CD14-positive monocyte (primary cell): ENCODE measurements at regions not wholly inside any gene's neighbourhood (a gene's known extent, or its start where the extent isn't known, plus 50 kb on each side); places are given as distances from the start of the nearest gene placed in this dataset.

Experiments used
- DNase-seq, 3 donors: peaks; one replicate each; pipeline ENCODE4 v3.0.0-alpha.2; 2011 to 2022
- H2AFZ ChIP-seq: 2 replicates; pipeline ENCODE4 v1.6.0; 2012; ENCODE audit warnings: mild to moderate bottlenecking, low read depth, low read length, inconsistent platforms; ENCODE audit not compliant: insufficient read depth, poor library complexity, severe bottlenecking
- H3K27ac ChIP-seq, 2 donors: 1 replicate in 1 of 2; 2 replicates in 1 of 2; pipeline ENCODE4 v1.5.1; 2012 to 2013; ENCODE audit warnings: low read length in 2 of 2, control low read depth in 1 of 2, inconsistent platforms in 1 of 2, low read depth in 1 of 2, mild to moderate bottlenecking in 1 of 2
- H3K27me3 ChIP-seq, 2 donors: one replicate each; pipeline versions ENCODE4 v1.6.0 to v1.6.1; 2011 to 2013; ENCODE audit warnings: low read length in 2 of 2; ENCODE audit not compliant: control insufficient read depth in 2 of 2, insufficient read depth in 2 of 2
- H3K36me3 ChIP-seq, 2 donors: replicated peaks in 1 of 2; 1 replicate in 1 of 2; 2 replicates in 1 of 2; pipeline versions ENCODE4 v1.5.1 to v1.6.1; 2012 to 2013; ENCODE audit warnings: low read length in 2 of 2, control low read depth in 1 of 2, inconsistent platforms in 1 of 2, mild to moderate bottlenecking in 1 of 2; ENCODE audit not compliant: insufficient read depth in 2 of 2, control insufficient read depth in 1 of 2
- H3K4me1 ChIP-seq, 2 donors: 1 replicate in 1 of 2; 2 replicates in 1 of 2; pipeline versions ENCODE4 v1.5.1 to v1.6.1; 2012 to 2013; ENCODE audit warnings: low read length in 2 of 2, control low read depth in 1 of 2, inconsistent platforms in 1 of 2, mild to moderate bottlenecking in 1 of 2, moderate library complexity in 1 of 2; ENCODE audit not compliant: insufficient read depth in 2 of 2, control insufficient read depth in 1 of 2
- H3K4me2 ChIP-seq: replicated peaks from 2 replicates; pipeline ENCODE3; 2012; ENCODE audit warnings: low read length, moderate library complexity, mild to moderate bottlenecking; ENCODE audit not compliant: poor library complexity, severe bottlenecking; ENCODE audit errors: extremely low read depth
- H3K4me3 ChIP-seq, 3 experiments: fragments of 200-600 bp in 1 of 3; sonication (generic) in 1 of 3; replicated peaks in 1 of 3; 1 replicate in 2 of 3; 2 replicates in 1 of 3; pipeline ENCODE4 v1.5.1; 2011 to 2013; ENCODE audit warnings: low read length in 3 of 3, mild to moderate bottlenecking in 3 of 3, control low read depth in 2 of 3, low read depth in 2 of 3, inconsistent platforms in 1 of 3, moderate library complexity in 1 of 3
- H3K79me2 ChIP-seq: 2 replicates; pipeline ENCODE4 v1.6.0; 2012; ENCODE audit warnings: mild to moderate bottlenecking, control low read depth, inconsistent platforms, low read length, moderate library complexity; ENCODE audit not compliant: insufficient read depth
- H3K9ac ChIP-seq: 2 replicates; pipeline ENCODE4 v1.6.0; 2017; ENCODE audit warnings: low read length, mild to moderate bottlenecking; ENCODE audit not compliant: insufficient read depth, poor library complexity, severe bottlenecking
- H3K9me3 ChIP-seq, 2 donors: replicated peaks in 1 of 2; 1 replicate in 1 of 2; 2 replicates in 1 of 2; pipeline versions ENCODE4 v1.5.1 to v1.6.1; 2012 to 2013; ENCODE audit warnings: low read length in 2 of 2, control low read depth in 1 of 2; ENCODE audit not compliant: control insufficient read depth in 1 of 2, insufficient read depth in 1 of 2
- H4K20me1 ChIP-seq: 2 replicates; pipeline ENCODE4 v1.6.0; 2012; ENCODE audit warnings: mild to moderate bottlenecking, low read length, control low read depth, moderate library complexity; ENCODE audit not compliant: insufficient read depth
- H3K27ac Mint-ChIP-seq, 7 donors: one replicate each; pipeline ENCODE4 v1.8.0; 2020; ENCODE audit warnings: mild to moderate bottlenecking in 7 of 7, mixed read lengths in 7 of 7, moderate library complexity in 6 of 7, inconsistent platforms in 2 of 7
- H3K27me3 Mint-ChIP-seq, 3 donors: one replicate each; pipeline ENCODE4 v1.8.0; 2021 to 2022; ENCODE audit warnings: low read depth in 3 of 3, mild to moderate bottlenecking in 3 of 3, mixed read lengths in 3 of 3, moderate library complexity in 3 of 3, inconsistent platforms in 1 of 3
- H3K36me3 Mint-ChIP-seq, 2 donors: one replicate each; pipeline ENCODE4 v1.8.0; 2020; ENCODE audit warnings: mixed read lengths in 2 of 2, inconsistent platforms in 1 of 2, mild to moderate bottlenecking in 1 of 2
- H3K4me1 Mint-ChIP-seq: one replicate; pipeline ENCODE4 v1.8.0; 2020; ENCODE audit warnings: mild to moderate bottlenecking, mixed read lengths
- H3K4me3 Mint-ChIP-seq, 2 donors: one replicate each; pipeline ENCODE4 v1.8.0; 2020; ENCODE audit warnings: mild to moderate bottlenecking in 2 of 2, mixed read lengths in 2 of 2, moderate library complexity in 1 of 2
- H3K9me3 Mint-ChIP-seq, 7 donors: one replicate each; pipeline ENCODE4 v1.8.0; 2020 to 2022; ENCODE audit warnings: mixed read lengths in 7 of 7, mild to moderate bottlenecking in 6 of 7, moderate library complexity in 6 of 7, inconsistent platforms in 2 of 7
- WGBS: methylation state at CpG from one replicate; pipeline ENCODE4 v1.1.5; 2013; ENCODE audit warnings: missing lambda C conversion rate; ENCODE audit not compliant: insufficient coverage; 5-methylcytosine and 5-hydroxymethylcytosine counted together
- intact Hi-C, 2 donors: fragments of 100-400 bp; cut with micrococcal nuclease; formaldehyde crosslinking; loops; one replicate each; pipeline versions ENCODE4 v1.15.0 to v1.15.1; 2023
- TF ChIP-seq, protein P1 (sequence below): fragments of 200-600 bp; IDR thresholded peaks from one replicate; pipeline ENCODE4 v1.8.0; 2022; ENCODE audit warnings: antibody characterized with exemption, mild to moderate bottlenecking

GRCh38 chr16:6317934-6318333 is 1014.7 kb upstream of the RBFOX1 start:
- Histone ChIP-seq H3K36me3 (no peaks in the 10 kb centered on the region), H3K9ac (no peak overlapping the region), H3K27ac (no peak overlapping the region), H3K4me2 (no peak overlapping the region), H3K79me2 (no peaks in the 10 kb centered on the region), H4K20me1 (no peaks in the 10 kb centered on the region), H3K4me3 (no peak overlapping the region), H3K9me3 (peaks cover 0 to 9% of the 10 kb centered on the region in 2 donors), H3K4me1 (no peaks in the 10 kb centered on the region), H2AFZ (no peak overlapping the region), H3K27me3 (no peaks in the 10 kb centered on the region)
- H3K27ac Mint-ChIP-seq = no peak overlapping the region
- H3K36me3 Mint-ChIP-seq = no peaks in the 10 kb centered on the region
- H3K9me3 Mint-ChIP-seq = peaks cover 0 to 9% (median 5%) of the 10 kb centered on the region in 7 donors
- intact Hi-C loops = no loop called here
- H3K4me3 Mint-ChIP-seq = no peak overlapping the region
- TF ChIP-seq, protein P1, sequence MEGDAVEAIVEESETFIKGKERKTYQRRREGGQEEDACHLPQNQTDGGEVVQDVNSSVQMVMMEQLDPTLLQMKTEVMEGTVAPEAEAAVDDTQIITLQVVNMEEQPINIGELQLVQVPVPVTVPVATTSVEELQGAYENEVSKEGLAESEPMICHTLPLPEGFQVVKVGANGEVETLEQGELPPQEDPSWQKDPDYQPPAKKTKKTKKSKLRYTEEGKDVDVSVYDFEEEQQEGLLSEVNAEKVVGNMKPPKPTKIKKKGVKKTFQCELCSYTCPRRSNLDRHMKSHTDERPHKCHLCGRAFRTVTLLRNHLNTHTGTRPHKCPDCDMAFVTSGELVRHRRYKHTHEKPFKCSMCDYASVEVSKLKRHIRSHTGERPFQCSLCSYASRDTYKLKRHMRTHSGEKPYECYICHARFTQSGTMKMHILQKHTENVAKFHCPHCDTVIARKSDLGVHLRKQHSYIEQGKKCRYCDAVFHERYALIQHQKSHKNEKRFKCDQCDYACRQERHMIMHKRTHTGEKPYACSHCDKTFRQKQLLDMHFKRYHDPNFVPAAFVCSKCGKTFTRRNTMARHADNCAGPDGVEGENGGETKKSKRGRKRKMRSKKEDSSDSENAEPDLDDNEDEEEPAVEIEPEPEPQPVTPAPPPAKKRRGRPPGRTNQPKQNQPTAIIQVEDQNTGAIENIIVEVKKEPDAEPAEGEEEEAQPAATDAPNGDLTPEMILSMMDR = no peak
- DNase-seq = no peak
- WGBS = no CpG with 5 or more reads among the region's 4 CpGs
- H3K4me1 Mint-ChIP-seq = no peaks in the 10 kb centered on the region
- no peaks in the 10 kb centered on the region for H3K27me3 Mint-ChIP-seq

DNA sequence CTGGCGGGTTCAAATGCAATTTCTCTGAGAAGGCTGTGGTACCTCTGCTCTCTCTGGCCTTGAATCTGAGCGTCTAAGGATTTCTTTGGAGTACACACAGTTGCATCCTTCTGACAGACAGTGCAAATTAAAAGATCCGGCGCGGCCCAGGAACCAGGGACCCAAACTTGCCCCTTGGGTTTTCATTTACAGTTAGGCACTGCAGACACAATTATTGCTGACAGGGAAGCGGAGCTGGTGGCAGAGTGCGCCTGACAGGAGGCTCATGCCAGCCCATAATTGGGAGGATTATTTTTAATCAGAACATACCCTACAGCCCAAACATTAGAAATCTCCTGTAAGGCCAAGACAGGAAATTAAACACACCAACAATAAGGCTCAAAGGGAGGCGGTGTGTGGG is 1023.4 kb upstream of the RBFOX1 start:
- Mint-ChIP-seq H3K4me3 (no peak overlapping the region), H3K36me3 (no peaks in the 10 kb centered on the region), H3K9me3 (peaks cover 0 to 9% (median 4%) of the 10 kb centered on the region in 7 donors), H3K27ac (no peak overlapping the region), H3K4me1 (no peaks in the 10 kb centered on the region), H3K27me3 (peaks cover 0 to 2% (median 0%) of the 10 kb centered on the region in 3 donors)
- Histone ChIP-seq H2AFZ (no peak overlapping the region), H3K9me3 (peaks cover 2 to 18% of the 10 kb centered on the region in 2 donors), H3K9ac (no peak overlapping the region), H3K4me1 (no peaks in the 10 kb centered on the region), H4K20me1 (no peaks in the 10 kb centered on the region), H3K36me3 (no peaks in the 10 kb centered on the region), H3K4me2 (no peak overlapping the region), H3K4me3 (no peak overlapping the region), H3K27me3 (no peaks in the 10 kb centered on the region), H3K27ac (no peak overlapping the region), H3K79me2 (no peaks in the 10 kb centered on the region)
- no peak for DNase-seq
- 84% methylated on average over 5 of the region's 8 CpGs for WGBS
- intact Hi-C loops = no loop called here
- TF ChIP-seq, protein P1 = no peak
